ENCODE measurements at regions not wholly inside any gene's neighbourhood (a gene's known extent, or its start where the extent isn't known, plus 50 kb on each side); places are given as distances from the start of the nearest gene placed in this dataset.

- no peak for TF ChIP-seq CTCF (IDR thresholded peaks at IDR 0.05; ENCODE audit: low read length)
- no peak for TF ChIP-seq EZH2 (IDR thresholded peaks at IDR 0.05; ENCODE audit: borderline replicate concordance, low read length)
Observed at GRCh38 chr7:52830801-52831200, 204.6 kb upstream of the POM121L12 start.

Measured in OCI-LY1 (cell line).